HFFc6 (cell line): ENCODE measurements at regions not wholly inside any gene's neighbourhood (a gene's known extent, or its start where the extent isn't known, plus 50 kb on each side); places are given as distances from the start of the nearest gene placed in this dataset.

ENCODE experiments used
- DNase-seq: peaks from one replicate; pipeline ENCODE4 v3.0.0-alpha.2; 2018
- H3K27ac Mint-ChIP-seq: 2 replicates; pipeline ENCODE4 v1.8.0; 2020; ENCODE audit warnings: mild to moderate bottlenecking, mixed read lengths
- H3K27me3 Mint-ChIP-seq: 2 replicates; pipeline ENCODE4 v1.8.0; 2021; ENCODE audit warnings: mild to moderate bottlenecking, moderate library complexity, mixed read lengths; ENCODE audit not compliant: insufficient read depth
- H3K36me3 Mint-ChIP-seq: 2 replicates; pipeline ENCODE4 v1.8.0; 2021; ENCODE audit warnings: low read depth, mixed read lengths
- H3K4me1 Mint-ChIP-seq: 2 replicates; pipeline ENCODE4 v1.8.0; 2020; ENCODE audit warnings: low read depth, mixed read lengths
- H3K4me3 Mint-ChIP-seq: 2 replicates; pipeline ENCODE4 v1.8.0; 2020; ENCODE audit warnings: mild to moderate bottlenecking, moderate library complexity, mixed read lengths
- H3K9me3 Mint-ChIP-seq: 2 replicates; pipeline ENCODE4 v1.8.0; 2020; ENCODE audit warnings: mild to moderate bottlenecking, mixed read lengths
- TF ChIP-seq, protein P1 (sequence below): fragments of 200-600 bp; sonication (generic); IDR thresholded peaks from 2 replicates; pipeline ENCODE4 v1.5.0; 2021; ENCODE audit warnings: antibody characterized with exemption, mild to moderate bottlenecking

GRCh38 chr14:89534902-89535685 lies 118.1 kb upstream of the FOXN3 start:
- H3K36me3 Mint-ChIP-seq, result peaks cover 19% of the 10 kb centered on the region; the same call in 1 of the 2 replicates
- no peaks in the 10 kb centered on the region for H3K27me3 Mint-ChIP-seq
- TF ChIP-seq, protein P1, sequence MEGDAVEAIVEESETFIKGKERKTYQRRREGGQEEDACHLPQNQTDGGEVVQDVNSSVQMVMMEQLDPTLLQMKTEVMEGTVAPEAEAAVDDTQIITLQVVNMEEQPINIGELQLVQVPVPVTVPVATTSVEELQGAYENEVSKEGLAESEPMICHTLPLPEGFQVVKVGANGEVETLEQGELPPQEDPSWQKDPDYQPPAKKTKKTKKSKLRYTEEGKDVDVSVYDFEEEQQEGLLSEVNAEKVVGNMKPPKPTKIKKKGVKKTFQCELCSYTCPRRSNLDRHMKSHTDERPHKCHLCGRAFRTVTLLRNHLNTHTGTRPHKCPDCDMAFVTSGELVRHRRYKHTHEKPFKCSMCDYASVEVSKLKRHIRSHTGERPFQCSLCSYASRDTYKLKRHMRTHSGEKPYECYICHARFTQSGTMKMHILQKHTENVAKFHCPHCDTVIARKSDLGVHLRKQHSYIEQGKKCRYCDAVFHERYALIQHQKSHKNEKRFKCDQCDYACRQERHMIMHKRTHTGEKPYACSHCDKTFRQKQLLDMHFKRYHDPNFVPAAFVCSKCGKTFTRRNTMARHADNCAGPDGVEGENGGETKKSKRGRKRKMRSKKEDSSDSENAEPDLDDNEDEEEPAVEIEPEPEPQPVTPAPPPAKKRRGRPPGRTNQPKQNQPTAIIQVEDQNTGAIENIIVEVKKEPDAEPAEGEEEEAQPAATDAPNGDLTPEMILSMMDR, result no peak
- H3K4me1 Mint-ChIP-seq, result peaks cover 26% of the 10 kb centered on the region
- peak overlapping the region; percentile 36 for H3K27ac Mint-ChIP-seq
- DNase-seq, result peak; percentile 9
- no peak overlapping the region; the same call in 1 of the 2 replicates for H3K4me3 Mint-ChIP-seq
- no peaks in the 10 kb centered on the region for H3K9me3 Mint-ChIP-seq

- no peak overlapping the region for H3K27ac Mint-ChIP-seq
- H3K4me3 Mint-ChIP-seq, result no peak overlapping the region
- TF ChIP-seq, protein P1, result no peak
- no peaks in the 10 kb centered on the region for H3K9me3 Mint-ChIP-seq
- no peaks in the 10 kb centered on the region for H3K27me3 Mint-ChIP-seq
- peaks cover 16% of the 10 kb centered on the region for H3K4me1 Mint-ChIP-seq
- H3K36me3 Mint-ChIP-seq, result peaks cover 19% of the 10 kb centered on the region; the same call in 1 of the 2 replicates
- DNase-seq, result no peak
Measured at GRCh38 chr14:89533766-89534165, 116.7 kb upstream of the FOXN3 start.

- H3K36me3 Mint-ChIP-seq, result peaks cover 20% of the 10 kb centered on the region
Measured at GRCh38 chr14:89533136-89533535, 116.1 kb upstream of the FOXN3 start.

GRCh38 chr14:89531661-89532335 lies 114.8 kb upstream of the FOXN3 start:
- Mint-ChIP-seq H3K27me3 (no peaks in the 10 kb centered on the region; the same call in 1 of the 2 replicates), H3K36me3 (peaks cover 12% of the 10 kb centered on the region), H3K4me1 (peaks cover 16% of the 10 kb centered on the region), H3K27ac (no peak overlapping the region), H3K9me3 (no peaks in the 10 kb centered on the region; the same call in 1 of the 2 replicates), H3K4me3 (no peak overlapping the region)
- DNase-seq, result no peak
- TF ChIP-seq, protein P1, result no peak

More at GRCh38 chr14:89533136-89533535, 116.1 kb upstream of the FOXN3 start:
- H3K27ac Mint-ChIP-seq, result no peak overlapping the region
- peaks cover 16% of the 10 kb centered on the region for H3K4me1 Mint-ChIP-seq
- no peaks in the 10 kb centered on the region for H3K9me3 Mint-ChIP-seq
- no peak overlapping the region for H3K4me3 Mint-ChIP-seq
- H3K27me3 Mint-ChIP-seq, result no peaks in the 10 kb centered on the region; the same call in 1 of the 2 replicates
- TF ChIP-seq, protein P1, result no peak
- DNase-seq, result no peak

- H3K27ac Mint-ChIP-seq, result no peak overlapping the region
- DNase-seq, result no peak
- peaks cover 34% of the 10 kb centered on the region for H3K36me3 Mint-ChIP-seq
- H3K4me1 Mint-ChIP-seq, result peaks cover 13% of the 10 kb centered on the region
- TF ChIP-seq, protein P1, result no peak
- H3K27me3 Mint-ChIP-seq, result no peaks in the 10 kb centered on the region; the same call in 1 of the 2 replicates
- no peak overlapping the region for H3K4me3 Mint-ChIP-seq
- peaks cover 25% of the 10 kb centered on the region for H3K9me3 Mint-ChIP-seq
Measured at GRCh38 chr14:89524990-89525667, 108.1 kb upstream of the FOXN3 start.
